DND-41 (cell line): ENCODE measurements at regions not wholly inside any gene's neighbourhood (a gene's known extent, or its start where the extent isn't known, plus 50 kb on each side); places are given as distances from the start of the nearest gene placed in this dataset.

Source experiments
- CTCF ChIP-seq: IDR thresholded peaks from 2 replicates; pipeline ENCODE4 v1.5.1; 2012; ENCODE audit warnings: borderline replicate concordance, low read length, moderate library complexity, mild to moderate bottlenecking; ENCODE audit not compliant: poor library complexity, severe bottlenecking; ENCODE audit errors: extremely low read depth
- EZH2 ChIP-seq: IDR thresholded peaks from 3 replicates; pipeline ENCODE4 v1.6.1; 2012; ENCODE audit warnings: borderline replicate concordance, low read depth, mild to moderate bottlenecking, moderate library complexity, low read length, inconsistent platforms; ENCODE audit not compliant: severe bottlenecking

DNA sequence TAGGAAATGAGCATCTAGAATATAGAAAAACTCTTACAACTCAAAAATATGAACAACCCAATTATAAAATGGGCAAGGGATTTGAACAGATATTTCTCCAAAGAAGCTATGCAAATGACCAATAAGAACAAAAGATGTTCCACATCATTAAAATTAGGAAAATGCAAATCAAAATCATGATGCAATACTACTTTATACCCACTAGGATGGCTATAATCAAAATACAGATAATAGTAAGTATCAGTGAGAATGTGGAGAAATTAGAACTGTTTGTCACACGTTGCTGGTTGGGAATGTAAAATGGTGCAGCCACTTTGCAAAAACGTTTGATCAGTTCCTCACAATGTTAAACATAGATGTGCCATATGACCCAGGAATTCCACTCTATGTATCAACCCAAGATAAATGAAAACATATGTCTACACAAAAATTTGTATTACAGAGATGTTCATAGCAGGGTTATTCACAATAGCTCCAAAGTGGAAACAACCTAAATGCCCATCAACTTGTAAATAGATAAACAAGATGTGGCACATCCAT, 558.4 kb downstream of the SLC4A3 start:
- TF ChIP-seq CTCF: no peak
- TF ChIP-seq EZH2: no peak
